ENCODE measurements at regions not wholly inside any gene's neighbourhood (a gene's known extent, or its start where the extent isn't known, plus 50 kb on each side); places are given as distances from the start of the nearest gene placed in this dataset.

DNA sequence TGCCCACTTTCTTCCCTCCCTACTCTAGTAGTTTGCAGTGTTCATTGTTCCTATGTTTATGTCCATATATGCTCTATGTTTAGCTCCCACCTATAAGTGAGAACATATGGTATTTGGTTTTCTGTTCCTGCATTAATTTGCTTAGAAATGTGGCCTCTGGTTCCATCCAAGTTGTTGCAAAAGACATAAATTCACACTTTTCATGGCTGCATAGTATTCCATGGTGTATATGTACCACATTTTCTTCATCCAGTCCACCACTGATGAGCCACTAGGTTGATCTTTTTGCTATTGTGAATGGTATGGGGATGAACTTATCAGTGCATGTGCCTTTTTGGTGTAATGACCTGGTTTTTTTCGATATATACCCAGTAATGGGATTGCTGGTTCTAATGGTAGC is 1089.1 kb downstream of the GRM8 start:
- TF ChIP-seq, protein P1, sequence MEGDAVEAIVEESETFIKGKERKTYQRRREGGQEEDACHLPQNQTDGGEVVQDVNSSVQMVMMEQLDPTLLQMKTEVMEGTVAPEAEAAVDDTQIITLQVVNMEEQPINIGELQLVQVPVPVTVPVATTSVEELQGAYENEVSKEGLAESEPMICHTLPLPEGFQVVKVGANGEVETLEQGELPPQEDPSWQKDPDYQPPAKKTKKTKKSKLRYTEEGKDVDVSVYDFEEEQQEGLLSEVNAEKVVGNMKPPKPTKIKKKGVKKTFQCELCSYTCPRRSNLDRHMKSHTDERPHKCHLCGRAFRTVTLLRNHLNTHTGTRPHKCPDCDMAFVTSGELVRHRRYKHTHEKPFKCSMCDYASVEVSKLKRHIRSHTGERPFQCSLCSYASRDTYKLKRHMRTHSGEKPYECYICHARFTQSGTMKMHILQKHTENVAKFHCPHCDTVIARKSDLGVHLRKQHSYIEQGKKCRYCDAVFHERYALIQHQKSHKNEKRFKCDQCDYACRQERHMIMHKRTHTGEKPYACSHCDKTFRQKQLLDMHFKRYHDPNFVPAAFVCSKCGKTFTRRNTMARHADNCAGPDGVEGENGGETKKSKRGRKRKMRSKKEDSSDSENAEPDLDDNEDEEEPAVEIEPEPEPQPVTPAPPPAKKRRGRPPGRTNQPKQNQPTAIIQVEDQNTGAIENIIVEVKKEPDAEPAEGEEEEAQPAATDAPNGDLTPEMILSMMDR (IDR thresholded peaks at IDR 0.05), result no peak
- TF ChIP-seq POLR2A (IDR thresholded peaks at IDR 0.05), result no peak

Data from testis (tissue), 2 donors.